Left kidney (tissue), 1 donor: ENCODE measurements at regions not wholly inside any gene's neighbourhood (a gene's known extent, or its start where the extent isn't known, plus 50 kb on each side); places are given as distances from the start of the nearest gene placed in this dataset.
A peak's percentile ranks its signal among the peaks of the same experiment; 100 is the strongest.
"Not testable (repeated sequence)": the region's sequence is repeated elsewhere in the genome, so short reads cannot be mapped to it uniquely, and the experiment has no call there.

ENCODE experiments used
- DNase-seq: peaks from one replicate; pipeline ENCODE4 v3.0.0-alpha.2; 2013

DNA sequence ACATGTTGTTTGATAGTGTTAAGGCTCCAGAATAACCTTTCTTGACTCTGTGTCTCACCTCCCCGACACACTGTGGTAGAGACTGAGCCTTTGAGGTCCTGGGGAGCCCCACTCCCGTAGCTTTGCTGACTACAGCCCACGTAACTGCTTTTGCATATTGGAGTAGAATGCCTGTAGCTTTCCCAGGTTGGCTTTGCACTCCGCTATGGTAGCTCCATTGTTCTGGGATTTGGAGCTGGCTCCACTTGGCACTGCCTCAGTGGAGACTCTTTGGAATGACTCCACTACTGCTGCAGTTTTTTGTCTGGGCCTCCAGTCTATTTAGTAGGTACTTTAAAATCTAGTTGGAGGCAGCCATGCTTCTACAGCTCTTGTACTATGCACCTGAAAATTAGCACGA lies 56.2 kb upstream of the ANXA1 start:
- DNase-seq, result no peak

- DNase-seq, result no peak
These were observed 57.8 kb upstream of the ANXA1 start for GRCh38 chr9:73093740-73094379.

GRCh38 chr9:73093016-73093739 lies 58.5 kb upstream of the ANXA1 start:
- DNase-seq, result no peak

DNA sequence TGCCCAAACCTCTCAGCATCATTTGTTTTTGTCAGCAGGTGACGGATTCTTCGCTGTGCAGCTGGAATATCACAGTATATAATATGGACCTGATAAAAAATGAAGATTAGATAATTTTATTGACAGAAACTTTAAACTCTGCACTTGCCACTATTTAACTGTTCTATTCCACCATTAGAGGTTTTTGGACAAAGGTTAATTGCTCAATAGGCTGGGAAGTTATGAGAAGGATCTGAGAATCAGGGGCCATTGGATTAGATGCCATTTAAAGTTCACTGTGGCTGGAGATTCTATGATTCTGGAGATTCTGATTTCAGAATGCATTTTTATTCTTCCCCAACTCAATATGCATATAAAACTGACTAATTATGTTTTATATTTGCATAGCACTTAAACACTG lies 59.8 kb upstream of the ANXA1 start:
- DNase-seq, result no peak

GRCh38 chr9:73090214-73090613 lies 61.5 kb upstream of the ANXA1 start:
- DNase-seq, result no peak

GRCh38 chr9:73089304-73089985 lies 62.2 kb upstream of the ANXA1 start:
- no peak for DNase-seq

GRCh38 chr9:73087876-73088275 lies 63.8 kb upstream of the ANXA1 start:
- DNase-seq, result not testable (repeated sequence)

DNA sequence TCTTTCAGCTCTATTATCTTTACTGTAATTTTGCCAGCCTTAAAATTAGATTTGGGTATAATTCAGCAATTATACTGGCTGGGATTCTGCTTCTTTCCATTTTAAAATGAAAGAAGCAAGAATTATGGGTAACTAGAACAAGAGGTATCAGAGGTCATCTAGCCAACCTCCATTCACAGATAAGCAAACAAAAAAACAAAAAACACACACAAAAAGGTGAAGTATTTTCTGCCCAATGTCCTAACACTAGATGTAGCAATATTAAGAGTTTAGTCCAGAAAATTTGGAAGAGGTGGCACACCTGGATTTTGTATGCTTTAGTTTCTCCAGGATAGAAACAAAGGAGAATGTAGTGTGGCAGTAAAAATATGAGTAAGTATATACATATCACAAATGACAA lies 68.1 kb upstream of the ANXA1 start:
- no peak for DNase-seq

GRCh38 chr9:73081979-73082657 lies 69.5 kb upstream of the ANXA1 start:
- DNase-seq, result peak; percentile 62

DNA sequence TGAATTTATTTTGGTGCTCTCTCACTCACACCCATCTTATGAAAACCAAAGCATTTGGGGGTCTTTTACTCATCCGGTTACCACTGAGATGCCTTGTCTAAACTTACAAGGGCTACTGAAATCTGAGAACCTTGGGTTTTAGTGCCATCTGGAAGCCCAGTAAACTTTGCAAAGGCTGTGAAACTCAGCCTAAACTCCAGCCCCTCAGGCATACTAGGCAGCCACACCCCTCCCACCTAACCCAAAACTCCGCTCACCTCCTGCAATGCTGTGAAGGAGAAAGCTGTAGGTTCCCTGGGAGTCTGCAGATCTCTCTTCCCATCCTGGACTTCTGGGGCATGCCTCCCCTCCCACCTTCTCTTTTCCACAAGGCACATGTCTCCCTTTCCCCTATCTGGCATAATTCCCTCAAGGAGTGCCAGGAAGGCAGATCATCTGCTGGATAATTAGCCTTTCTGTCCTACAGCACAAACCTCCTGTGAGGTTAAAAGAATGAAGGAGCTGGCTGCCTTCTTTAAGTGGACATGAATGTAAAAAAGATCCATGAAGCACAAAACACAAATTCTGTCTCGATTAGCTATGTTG lies 71.5 kb upstream of the ANXA1 start:
- DNase-seq, result no peak

GRCh38 chr9:73079326-73079725 lies 72.3 kb upstream of the ANXA1 start:
- no peak for DNase-seq

DNA sequence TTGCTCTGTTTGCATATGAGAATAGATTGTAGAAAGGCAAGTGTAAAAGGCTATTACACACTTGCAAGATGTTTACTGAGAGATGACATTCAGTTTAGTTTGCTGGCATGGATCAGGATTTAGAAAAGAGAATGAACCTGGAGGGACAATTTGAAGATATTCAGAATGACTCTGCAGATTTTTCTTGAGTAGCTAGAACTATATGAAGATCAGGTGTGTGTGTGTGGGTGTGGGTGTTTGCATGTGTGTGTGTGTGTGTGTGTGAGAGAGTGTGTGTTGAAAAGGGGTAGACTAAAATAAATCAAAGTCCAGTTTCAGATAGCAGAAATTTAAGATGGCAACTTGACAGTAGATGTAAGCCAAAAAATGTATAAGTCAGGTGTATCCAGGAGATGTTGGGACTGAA lies 74.0 kb upstream of the ANXA1 start:
- no peak for DNase-seq

GRCh38 chr9:73076970-73077369 lies 74.7 kb upstream of the ANXA1 start:
- no peak for DNase-seq

GRCh38 chr9:73074176-73074708 lies 77.4 kb upstream of the ANXA1 start:
- DNase-seq, result no peak

DNA sequence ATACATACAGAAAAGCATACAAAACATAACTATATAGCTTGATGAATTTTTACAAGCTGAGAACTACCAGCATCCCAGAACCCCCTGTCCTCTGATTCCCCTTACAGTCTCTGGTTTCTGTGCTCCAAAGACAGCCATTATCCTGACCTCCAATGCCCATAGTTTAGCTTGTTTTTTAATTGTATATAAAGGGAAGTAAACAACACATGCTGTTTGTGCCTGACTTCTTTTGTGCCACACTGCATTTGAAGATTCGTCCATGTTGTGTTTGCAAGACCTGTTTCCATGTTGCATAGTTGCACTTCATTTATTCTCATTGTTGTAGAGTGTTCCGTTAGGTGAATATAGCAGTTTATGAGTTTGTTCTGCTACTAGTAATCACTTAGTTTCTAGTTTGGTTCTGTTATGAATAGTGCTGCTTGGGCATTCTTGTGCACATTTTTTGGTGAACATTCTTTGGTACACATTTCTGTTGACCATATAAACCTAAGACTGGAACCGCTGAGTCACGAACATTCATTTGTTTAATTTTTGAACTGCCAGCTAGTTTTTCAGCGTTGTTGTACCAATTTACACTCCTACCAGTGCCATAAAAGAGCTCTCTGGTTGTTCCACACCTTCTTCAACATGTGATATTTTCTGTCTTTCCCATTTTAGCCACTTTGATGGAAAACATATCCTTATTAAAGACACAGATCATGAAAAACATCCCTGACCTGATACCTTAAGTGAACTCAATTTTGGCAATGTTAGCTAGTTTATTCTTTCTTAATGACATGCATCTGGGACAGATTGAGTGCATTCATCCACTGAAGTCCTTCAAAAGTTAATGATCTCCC lies 78.1 kb upstream of the ANXA1 start:
- no peak for DNase-seq

DNA sequence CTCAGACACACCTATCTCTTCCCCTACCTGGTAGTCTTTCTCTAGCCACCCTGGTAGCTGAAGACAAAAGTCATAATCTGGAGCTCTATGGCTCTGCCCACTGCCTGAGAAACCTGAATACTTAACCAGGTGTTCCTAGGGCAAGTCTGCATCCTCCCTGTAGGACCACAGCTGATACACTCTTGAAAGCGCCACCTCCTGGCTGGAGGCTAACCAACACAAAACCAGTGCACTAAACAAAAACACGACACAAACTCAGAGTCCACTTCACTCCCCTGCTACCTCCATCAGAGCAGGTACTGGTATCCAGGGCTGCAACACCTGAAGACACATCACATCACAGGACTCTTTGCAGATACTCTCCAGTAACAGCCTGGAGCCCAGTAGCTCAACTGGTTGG lies 84.6 kb upstream of the ANXA1 start:
- DNase-seq, result no peak

DNA sequence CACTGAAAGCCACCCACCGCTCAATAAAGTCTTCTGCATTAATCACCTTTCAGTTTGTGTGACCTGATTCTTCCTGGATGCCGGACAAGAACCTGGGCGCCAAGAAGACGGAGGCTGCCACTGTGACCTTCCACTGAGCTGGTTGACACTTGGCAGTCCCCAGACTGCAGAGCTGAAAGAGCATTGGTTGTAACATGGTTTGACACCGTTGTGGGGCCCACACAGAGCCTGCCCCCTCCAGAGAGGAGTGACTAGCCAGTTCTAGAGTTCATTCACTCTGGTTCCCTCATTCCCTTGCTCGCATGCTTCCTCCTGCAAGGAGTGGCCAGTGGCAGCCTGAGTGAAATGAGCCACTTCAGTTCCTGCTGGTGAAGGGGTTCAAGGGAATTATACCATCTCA lies 86.2 kb upstream of the ANXA1 start:
- no peak for DNase-seq

DNA sequence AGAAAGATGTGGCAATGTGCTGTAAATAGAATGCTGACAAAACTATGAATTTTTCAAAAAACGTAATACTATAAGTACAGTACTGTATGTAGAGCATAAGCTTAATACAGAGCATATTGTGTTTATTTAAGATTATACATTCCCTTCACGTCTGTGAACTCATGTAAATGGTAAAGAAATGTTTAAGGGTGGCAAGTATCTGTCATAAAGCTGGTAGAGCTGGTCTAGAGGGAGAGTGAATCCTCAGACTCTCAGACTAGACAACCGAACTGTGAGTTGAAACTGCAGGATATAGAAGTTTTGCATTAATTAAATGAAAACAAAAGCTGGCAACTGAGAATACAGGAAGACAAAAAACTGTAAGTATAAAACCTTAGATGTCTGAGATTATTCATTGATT lies 87.3 kb upstream of the ANXA1 start:
- DNase-seq, result no peak

DNA sequence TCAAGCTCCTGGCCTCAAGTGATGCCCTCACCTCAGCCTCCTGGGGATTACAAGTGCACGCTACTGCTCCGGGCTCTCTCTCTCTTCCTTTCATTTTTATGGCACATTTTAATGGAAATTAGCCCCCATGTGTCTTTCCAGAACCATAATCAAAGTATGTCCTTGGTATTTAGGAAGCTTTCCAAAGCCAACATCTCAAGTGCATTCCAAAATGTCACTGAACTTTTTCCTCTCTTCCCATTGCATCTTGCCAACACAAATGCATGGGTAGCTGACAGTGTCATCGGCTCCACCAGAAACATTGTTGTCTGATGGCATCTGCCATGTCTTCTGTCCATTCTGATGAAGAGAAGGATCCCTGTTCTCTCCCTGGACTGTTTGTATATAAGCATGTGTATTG lies 90.5 kb upstream of the ANXA1 start:
- no peak for DNase-seq

DNA sequence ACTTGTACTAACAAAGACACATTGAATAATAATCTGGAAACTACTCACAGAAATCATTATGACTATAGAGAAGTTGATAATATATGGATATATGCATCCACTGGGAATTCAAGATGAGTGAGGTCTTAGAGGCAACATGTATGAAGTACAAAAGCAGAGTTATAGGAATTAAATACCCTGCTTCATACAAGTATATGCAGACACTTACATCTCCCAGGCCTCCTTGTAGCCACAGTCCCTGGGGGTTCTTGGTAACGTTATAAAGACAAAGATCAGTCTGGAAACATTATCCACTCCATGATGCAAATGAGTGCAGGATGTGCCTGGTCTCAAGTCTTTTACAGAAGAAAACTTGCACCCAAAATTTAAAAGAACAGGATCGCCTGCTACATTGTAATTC lies 92.4 kb upstream of the ANXA1 start:
- DNase-seq, result no peak

GRCh38 chr9:73056245-73056644 lies 95.4 kb upstream of the ANXA1 start:
- no peak for DNase-seq
